HG02884 (cell line): ENCODE measurements at regions not wholly inside any gene's neighbourhood (a gene's known extent, or its start where the extent isn't known, plus 50 kb on each side); places are given as distances from the start of the nearest gene placed in this dataset.
"Not testable (repeated sequence)": the region's sequence is repeated elsewhere in the genome, so short reads cannot be mapped to it uniquely, and the experiment has no call there.

ENCODE experiments used
- ATAC-seq: cut with Tn5 transposase; IDR thresholded peaks from one replicate; pipeline ENCODE4 v1.9.1; 2021; ENCODE audit warnings: mild to moderate bottlenecking, moderate library complexity; ENCODE audit not compliant: unreplicated experiment

DNA sequence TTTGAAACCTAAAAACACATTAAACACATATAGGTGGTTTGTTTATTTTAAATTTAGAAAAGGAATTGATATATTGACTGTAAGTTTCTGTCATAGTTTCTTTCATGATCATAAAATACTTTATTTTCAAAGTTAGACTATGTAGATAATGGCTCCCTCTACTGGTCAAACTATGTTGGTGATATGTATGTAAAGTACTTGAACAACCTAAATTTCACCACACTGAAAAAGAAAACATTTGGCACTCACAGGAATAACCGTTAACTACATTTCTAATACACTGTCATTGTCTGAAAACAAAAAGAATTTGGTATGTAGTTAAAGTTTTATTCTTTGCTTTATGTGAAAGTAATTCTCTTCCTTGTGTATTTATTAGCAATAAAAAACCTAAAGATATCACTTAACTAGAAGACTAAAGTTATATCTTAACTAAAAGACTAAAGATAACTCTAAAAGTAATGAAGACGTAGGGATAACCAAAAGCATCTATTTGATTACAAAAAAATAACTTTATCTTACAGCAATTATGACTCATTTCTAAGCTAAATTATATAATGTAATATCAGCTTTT lies 427.5 kb downstream of the VGLL3 start:
- peak; percentile 76 for ATAC-seq

- no peak for ATAC-seq
These were observed 428.9 kb downstream of the VGLL3 start for GRCh38 chr3:86562090-86562489.

DNA sequence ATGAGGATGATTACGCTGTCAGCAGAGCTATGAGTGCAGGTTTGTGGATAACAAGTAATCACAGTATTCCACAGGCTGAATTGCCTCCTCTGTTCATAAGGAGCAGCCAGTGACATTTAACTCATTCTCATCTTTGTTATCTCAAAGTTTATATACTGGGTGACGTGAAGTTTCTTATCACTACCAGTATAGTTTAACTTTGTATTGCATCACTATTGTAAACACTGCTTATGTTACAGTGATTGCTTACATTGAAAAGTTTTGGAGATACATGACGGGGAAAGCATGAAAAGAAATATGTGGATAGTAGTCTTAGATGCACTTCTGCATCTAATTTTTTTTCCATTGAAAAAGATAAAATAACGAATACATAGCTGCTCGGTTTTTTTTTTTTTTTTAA lies 429.7 kb downstream of the VGLL3 start:
- ATAC-seq: no peak

DNA sequence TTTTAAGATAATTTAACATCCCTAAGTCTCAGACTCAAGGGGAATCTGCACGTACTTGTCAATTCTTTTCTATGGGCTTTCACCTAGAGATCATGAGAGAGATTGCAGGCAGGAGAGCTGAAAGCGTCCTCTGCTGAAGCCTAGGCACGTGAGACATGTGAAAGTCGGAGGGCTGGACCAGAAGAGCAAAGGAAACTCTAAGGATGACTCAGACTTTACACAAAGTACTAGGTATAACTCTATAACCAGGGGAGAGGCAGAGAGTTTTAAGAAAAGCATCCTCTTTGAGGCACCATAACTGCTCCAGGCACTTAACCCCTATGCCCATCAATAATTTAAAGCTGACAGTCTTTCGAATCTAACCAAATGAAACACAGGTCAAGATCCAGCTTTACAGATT lies 436.6 kb downstream of the VGLL3 start:
- ATAC-seq: no peak

GRCh38 chr3:86547692-86548091 lies 443.3 kb downstream of the VGLL3 start:
- no peak for ATAC-seq

- ATAC-seq: no peak
These were observed 453.8 kb downstream of the VGLL3 start for GRCh38 chr3:86537171-86537570.

GRCh38 chr3:86519819-86520218 lies 471.1 kb downstream of the VGLL3 start:
- ATAC-seq: no peak

DNA sequence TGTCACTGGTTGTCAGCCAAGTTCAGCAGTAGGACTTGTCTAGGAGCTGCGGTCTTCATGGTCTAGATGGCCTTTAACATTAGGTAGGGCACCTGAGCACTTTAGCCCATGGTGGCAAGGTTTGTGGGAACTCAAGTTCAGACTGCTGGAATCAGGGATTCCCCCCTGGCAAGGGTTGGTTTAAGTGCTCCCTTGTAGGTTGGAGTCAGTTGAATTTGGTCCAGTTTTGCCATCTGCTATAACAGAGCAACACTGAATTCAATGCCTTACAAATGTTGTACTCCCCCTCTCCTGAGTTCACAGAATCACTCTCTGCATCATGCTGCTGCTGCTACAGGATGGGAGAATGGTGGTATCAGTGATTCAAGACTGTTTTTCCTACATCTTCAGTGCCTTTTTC lies 509.3 kb downstream of the VGLL3 start:
- no peak for ATAC-seq

GRCh38 chr3:86481031-86481430 lies 509.9 kb downstream of the VGLL3 start:
- ATAC-seq: no peak

GRCh38 chr3:86464180-86464579 lies 526.8 kb downstream of the VGLL3 start:
- ATAC-seq: no peak

GRCh38 chr3:86451749-86452148 lies 539.2 kb downstream of the VGLL3 start:
- ATAC-seq: no peak

DNA sequence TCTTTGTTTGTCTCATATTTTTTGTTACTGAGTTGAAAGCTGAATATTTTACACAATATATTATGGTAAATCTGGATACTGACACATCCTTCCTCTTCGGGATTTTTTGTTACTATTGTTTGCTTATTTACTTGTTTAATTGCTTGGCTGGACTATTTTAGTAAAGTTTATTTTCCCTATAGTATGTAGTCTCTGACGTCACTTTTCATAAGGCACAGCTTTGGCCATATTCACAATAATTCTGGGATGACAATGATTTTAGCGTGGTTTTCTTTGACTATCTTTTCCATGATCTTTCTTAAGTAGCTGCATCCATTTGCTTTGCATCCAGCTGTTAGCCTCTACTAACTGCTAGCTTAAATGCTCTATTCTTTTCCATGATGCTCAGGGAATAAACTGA lies 552.4 kb downstream of the VGLL3 start:
- no peak for ATAC-seq

DNA sequence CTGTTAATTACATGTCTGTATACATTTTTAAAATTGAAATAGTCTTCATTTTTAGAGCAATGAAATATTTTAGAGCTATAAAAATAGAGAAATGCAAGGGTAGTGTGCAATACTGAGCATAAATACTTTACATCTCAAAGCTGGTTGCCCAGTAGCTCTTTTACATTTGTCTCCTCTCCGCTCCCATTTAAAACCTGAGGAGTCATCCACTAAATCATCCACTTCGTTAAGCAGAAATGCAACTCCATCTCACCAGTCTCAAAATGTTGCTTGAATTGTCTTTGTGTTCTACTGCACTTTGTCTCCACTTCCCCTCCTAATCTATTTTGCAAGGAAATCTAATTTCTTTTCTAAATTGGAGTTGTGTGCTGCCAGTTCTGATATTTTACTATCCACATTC lies 563.6 kb downstream of the VGLL3 start:
- no peak for ATAC-seq

GRCh38 chr3:86420990-86421739 lies 569.8 kb downstream of the VGLL3 start:
- no peak for ATAC-seq

DNA sequence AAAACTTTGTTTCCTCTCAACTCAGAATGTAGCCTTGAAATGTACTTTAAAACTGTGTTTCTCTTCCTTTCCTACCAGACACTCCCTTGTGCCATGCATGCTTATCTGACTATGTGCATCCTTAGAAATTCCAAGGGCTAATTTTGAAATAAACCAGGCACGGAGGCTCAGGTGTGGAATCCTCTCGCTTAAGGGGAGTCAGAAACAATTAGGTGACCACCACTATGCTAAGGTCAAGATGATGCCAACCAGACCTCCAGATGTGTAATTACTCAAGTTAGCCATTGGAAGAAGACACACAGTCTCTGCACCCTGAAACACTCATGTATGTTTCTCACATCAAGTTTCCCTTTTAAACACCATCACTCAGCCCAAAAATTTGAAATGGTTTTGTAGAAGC lies 572.1 kb downstream of the VGLL3 start:
- ATAC-seq: no peak

- no peak for ATAC-seq
These were observed 574.6 kb downstream of the VGLL3 start for GRCh38 chr3:86416334-86416733.

GRCh38 chr3:86413645-86414044 lies 577.3 kb downstream of the VGLL3 start:
- ATAC-seq: no peak

- no peak for ATAC-seq
These were observed 580.4 kb downstream of the VGLL3 start for GRCh38 chr3:86410587-86410986.

- ATAC-seq: not testable (repeated sequence)
These were observed 601.2 kb downstream of the VGLL3 start for GRCh38 chr3:86389759-86390158.

DNA sequence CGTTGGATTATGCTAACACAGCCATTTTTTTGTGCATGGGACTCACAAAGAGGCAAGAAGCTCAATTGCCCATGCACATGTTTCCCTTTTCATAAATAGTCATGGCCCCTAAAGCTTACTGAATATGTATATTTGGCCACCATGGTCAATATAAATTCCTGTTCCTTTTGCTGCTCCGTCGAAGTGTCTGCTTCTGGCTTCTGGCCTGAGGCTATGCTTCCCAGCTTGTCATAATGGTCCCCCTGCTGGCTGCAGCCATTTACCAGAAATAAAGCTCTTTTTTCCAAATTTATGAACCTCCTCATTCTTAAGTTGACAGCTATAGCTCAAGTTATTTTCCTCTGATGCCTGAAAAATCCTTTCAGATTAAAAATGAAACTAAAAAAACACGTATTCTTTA lies 602.1 kb downstream of the VGLL3 start:
- ATAC-seq: no peak

DNA sequence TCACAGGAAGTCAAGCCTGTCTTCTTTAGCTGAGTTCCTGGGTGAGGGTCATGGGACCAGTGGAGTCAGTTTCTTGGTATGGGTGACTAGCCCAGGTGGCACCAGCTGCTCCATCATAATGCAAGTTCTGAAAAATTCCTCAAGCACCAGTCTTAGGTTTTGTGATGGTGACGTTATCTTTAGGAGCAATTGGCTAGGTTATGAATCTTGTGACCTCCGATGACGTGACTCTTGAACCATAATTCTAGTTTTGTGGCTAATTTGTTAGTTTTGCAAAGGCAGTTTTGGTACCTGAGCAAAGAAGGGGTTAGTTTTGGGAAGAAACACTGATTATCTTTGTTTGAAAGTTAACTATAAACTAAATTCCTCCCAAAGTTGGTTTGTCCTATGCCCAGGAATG lies 608.4 kb downstream of the VGLL3 start:
- no peak for ATAC-seq

DNA sequence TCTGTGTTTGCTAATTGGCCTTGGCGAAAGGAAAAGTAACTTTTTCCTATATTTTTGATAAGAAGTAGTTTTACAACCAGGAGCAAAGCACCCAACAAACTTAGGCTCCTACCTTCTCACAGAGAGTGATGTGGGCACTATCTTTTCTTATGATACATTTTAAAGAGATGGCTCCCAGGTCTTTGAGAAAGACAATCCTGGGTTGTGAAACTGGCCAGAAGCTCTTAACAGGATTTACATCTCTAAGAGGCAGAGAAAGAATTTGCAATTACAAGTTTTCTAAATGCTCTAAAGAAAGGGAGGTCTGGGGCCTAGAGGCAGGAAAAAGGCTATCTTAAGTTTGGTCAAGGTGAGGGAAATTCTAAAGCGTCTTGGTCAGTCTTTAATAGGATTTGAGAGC lies 609.7 kb downstream of the VGLL3 start:
- ATAC-seq: no peak

GRCh38 chr3:86379280-86379679 lies 611.7 kb downstream of the VGLL3 start:
- ATAC-seq: no peak
